Parathyroid adenoma (tissue), 2 donors: ENCODE measurements at regions not wholly inside any gene's neighbourhood (a gene's known extent, or its start where the extent isn't known, plus 50 kb on each side); places are given as distances from the start of the nearest gene placed in this dataset.
"Not testable (repeated sequence)": the region's sequence is repeated elsewhere in the genome, so short reads cannot be mapped to it uniquely, and the experiment has no call there.

ENCODE experiments used
- H2AFZ ChIP-seq: fragments of 300-600 bp; sonication (generic); one replicate; pipeline ENCODE4 v1.7.0; 2017; ENCODE audit warnings: antibody characterized with exemption, mild to moderate bottlenecking
- H3K27ac ChIP-seq: fragments of 300-600 bp; sonication (generic); one replicate; pipeline ENCODE4 v1.7.0; 2017
- H3K27me3 ChIP-seq: fragments of 300-600 bp; sonication (generic); one replicate; pipeline ENCODE4 v1.7.0; 2017; ENCODE audit warnings: low read length; ENCODE audit not compliant: control insufficient read depth, insufficient read depth
- H3K36me3 ChIP-seq: fragments of 300-600 bp; sonication (generic); one replicate; pipeline ENCODE4 v1.7.0; 2017; ENCODE audit warnings: low read length; ENCODE audit not compliant: control insufficient read depth, insufficient read depth
- H3K4me1 ChIP-seq: fragments of 300-600 bp; sonication (generic); one replicate; pipeline ENCODE4 v1.7.0; 2017; ENCODE audit warnings: control low read depth
- H3K4me2 ChIP-seq: fragments of 300-600 bp; sonication (generic); one replicate; pipeline ENCODE4 v1.7.0; 2017; ENCODE audit warnings: low read length
- H3K4me3 ChIP-seq: fragments of 300-600 bp; sonication (generic); one replicate; pipeline ENCODE4 v1.7.0; 2017; ENCODE audit warnings: low read depth, low read length
- H3K79me2 ChIP-seq: fragments of 300-600 bp; sonication (generic); one replicate; pipeline ENCODE4 v1.7.0; 2017; ENCODE audit warnings: control low read depth
- H3K9ac ChIP-seq: fragments of 300-600 bp; sonication (generic); one replicate; pipeline ENCODE4 v1.7.0; 2017; ENCODE audit warnings: mild to moderate bottlenecking
- H3K9me3 ChIP-seq: fragments of 300-600 bp; sonication (generic); one replicate; pipeline ENCODE4 v1.7.0; 2017; ENCODE audit warnings: low read length; ENCODE audit not compliant: control insufficient read depth
- CTCF ChIP-seq: fragments of 300-600 bp; sonication (generic); IDR thresholded peaks from one replicate; pipeline ENCODE4 v1.7.0; 2017; ENCODE audit warnings: antibody characterized with exemption, mild to moderate bottlenecking
- donor health status: primary hyperparathyroidism.

- no peak overlapping the region for H3K4me3 ChIP-seq
- H3K4me1 ChIP-seq, result no peaks in the 10 kb centered on the region
- H2AFZ ChIP-seq, result no peak overlapping the region
- H3K4me2 ChIP-seq, result no peak overlapping the region
- TF ChIP-seq CTCF, result no peak
- no peaks in the 10 kb centered on the region for H3K79me2 ChIP-seq
- H3K9ac ChIP-seq, result no peak overlapping the region
- H3K9me3 ChIP-seq, result no peaks in the 10 kb centered on the region
- no peak overlapping the region for H3K27ac ChIP-seq
- H3K36me3 ChIP-seq, result no peaks in the 10 kb centered on the region
- H3K27me3 ChIP-seq, result no peaks in the 10 kb centered on the region
These were observed 1013.8 kb downstream of the PLA2G4A start for GRCh38 chr1:187842406-187843165.

- Histone ChIP-seq H3K4me2 (no peak overlapping the region), H3K79me2 (no peaks in the 10 kb centered on the region), H3K27me3 (no peaks in the 10 kb centered on the region), H3K36me3 (no peaks in the 10 kb centered on the region), H3K27ac (no peak overlapping the region), H2AFZ (no peak overlapping the region), H3K9ac (no peak overlapping the region), H3K4me3 (no peak overlapping the region), H3K9me3 (no peaks in the 10 kb centered on the region), H3K4me1 (no peaks in the 10 kb centered on the region)
- TF ChIP-seq CTCF, result no peak
These were observed 1015.6 kb downstream of the PLA2G4A start for GRCh38 chr1:187844313-187844712.

- H2AFZ ChIP-seq, result no peak overlapping the region
- H3K79me2 ChIP-seq, result no peaks in the 10 kb centered on the region
- H3K4me1 ChIP-seq, result no peaks in the 10 kb centered on the region
- H3K4me2 ChIP-seq, result no peak overlapping the region
- no peaks in the 10 kb centered on the region for H3K27me3 ChIP-seq
- H3K27ac ChIP-seq, result no peak overlapping the region
- no peaks in the 10 kb centered on the region for H3K9me3 ChIP-seq
- no peak for TF ChIP-seq CTCF
- H3K4me3 ChIP-seq, result no peak overlapping the region
- H3K36me3 ChIP-seq, result no peaks in the 10 kb centered on the region
- no peak overlapping the region for H3K9ac ChIP-seq
These were observed 1018.8 kb downstream of the PLA2G4A start for GRCh38 chr1:187847531-187847930.

GRCh38 chr1:187848321-187848720, 1019.6 kb downstream of the PLA2G4A start:
- Histone ChIP-seq H2AFZ (no peak overlapping the region), H3K4me1 (no peaks in the 10 kb centered on the region), H3K9ac (no peak overlapping the region), H3K4me3 (no peak overlapping the region), H3K79me2 (no peaks in the 10 kb centered on the region), H3K36me3 (no peaks in the 10 kb centered on the region), H3K27me3 (no peaks in the 10 kb centered on the region), H3K9me3 (no peaks in the 10 kb centered on the region), H3K27ac (no peak overlapping the region), H3K4me2 (no peak overlapping the region)
- TF ChIP-seq CTCF, result no peak

GRCh38 chr1:187850146-187850545, 1021.4 kb downstream of the PLA2G4A start:
- not testable (repeated sequence) for H3K27me3 ChIP-seq, H3K9ac ChIP-seq, H3K4me2 ChIP-seq, H3K79me2 ChIP-seq, H3K9me3 ChIP-seq, H3K36me3 ChIP-seq, H3K4me1 ChIP-seq, H3K27ac ChIP-seq, H3K4me3 ChIP-seq, H2AFZ ChIP-seq
